ENCODE measurements at regions not wholly inside any gene's neighbourhood (a gene's known extent, or its start where the extent isn't known, plus 50 kb on each side); places are given as distances from the start of the nearest gene placed in this dataset.
A peak's percentile ranks its signal among the peaks of the same experiment; 100 is the strongest.
"Not testable (repeated sequence)": the region's sequence is repeated elsewhere in the genome, so short reads cannot be mapped to it uniquely, and the experiment has no call there.

GRCh38 chr6:140382355-140382754 is 1007.9 kb upstream of the CITED2 start:
- DNase-seq (ENCODE audit: low spot score): no peak

DNA sequence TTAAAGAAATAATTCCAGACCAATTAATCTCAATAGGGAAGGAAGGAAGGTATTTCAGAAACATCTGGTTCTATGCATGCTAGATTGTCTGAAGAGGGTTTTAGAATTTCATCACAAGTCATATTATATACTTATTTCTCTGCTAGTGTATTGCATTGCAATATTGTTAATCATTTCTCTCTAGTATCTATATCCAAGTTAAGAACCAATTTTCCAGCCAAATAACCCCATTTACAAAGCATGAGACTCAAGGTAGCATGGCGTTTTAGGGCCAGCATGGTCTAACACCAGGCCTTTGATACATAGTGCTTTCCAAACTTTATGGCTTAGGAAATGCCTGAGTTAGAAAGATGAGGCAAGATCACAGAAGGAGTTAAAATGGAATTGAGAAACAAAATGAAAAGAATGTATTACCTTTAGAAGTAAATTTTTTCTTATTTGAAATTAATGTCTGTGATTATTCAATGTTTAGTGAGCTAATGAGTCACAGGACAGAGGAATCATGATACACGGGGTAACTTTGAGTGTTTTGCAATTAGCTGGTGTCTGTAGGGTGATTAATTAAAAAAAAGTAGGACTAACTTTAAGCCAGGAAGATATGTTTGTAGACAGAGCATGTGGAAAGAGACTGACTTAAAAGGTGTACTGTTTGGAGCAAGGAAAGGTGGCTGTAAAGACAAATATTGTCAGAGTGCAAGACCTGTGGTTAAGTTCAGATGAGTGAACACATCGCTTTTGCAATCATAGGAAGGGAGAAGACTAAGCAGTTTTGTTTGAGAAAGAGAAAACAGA is 1006.2 kb upstream of the CITED2 start:
- no peak for DNase-seq (ENCODE audit: low spot score)

DNA sequence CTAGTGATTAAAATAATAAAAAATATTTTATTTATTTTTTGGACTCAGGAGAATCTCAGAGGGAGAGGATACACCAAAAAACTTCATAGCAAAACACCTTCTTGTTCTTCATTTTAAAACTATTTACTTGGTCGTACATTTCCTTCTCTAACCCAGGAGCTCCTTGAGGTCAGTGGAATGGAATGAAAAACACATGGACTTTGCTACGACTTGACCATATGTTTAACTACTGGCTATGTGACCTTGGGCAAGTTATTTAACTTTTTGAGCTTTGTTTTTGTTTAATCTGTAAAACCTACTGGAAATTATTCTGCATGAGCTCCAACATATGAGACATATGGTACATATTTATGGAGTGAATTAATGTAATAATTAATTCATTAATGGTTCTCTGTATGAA is 1005.5 kb upstream of the CITED2 start:
- DNase-seq (ENCODE audit: low spot score): no peak

- DNase-seq (ENCODE audit: low spot score): no peak
These were observed 1001.8 kb upstream of the CITED2 start for GRCh38 chr6:140376209-140376608.

DNA sequence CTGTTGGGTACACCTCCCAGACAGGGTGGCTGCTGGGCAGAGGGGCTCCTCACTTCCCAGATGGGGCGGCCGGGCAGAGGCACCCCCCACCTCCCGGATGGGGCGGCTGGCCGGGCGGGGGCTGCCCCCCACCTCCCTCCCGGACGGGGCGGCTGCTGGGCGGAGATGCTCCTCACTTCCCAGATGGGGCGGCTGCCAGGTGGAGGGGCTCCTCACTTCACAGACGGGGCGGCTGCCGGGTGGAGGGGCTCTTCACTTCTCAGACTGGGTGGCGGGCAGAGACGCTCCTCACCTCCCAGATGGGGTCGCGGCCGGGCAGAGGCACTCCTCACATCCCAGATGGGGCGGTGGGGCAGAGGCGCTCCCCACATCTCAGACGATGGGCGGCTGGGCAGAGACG is 999.3 kb upstream of the CITED2 start:
- not testable (repeated sequence) for DNase-seq (ENCODE audit: low spot score)

- DNase-seq (ENCODE audit: low spot score): no peak
These were observed 997.6 kb upstream of the CITED2 start for GRCh38 chr6:140372064-140372463.

DNA sequence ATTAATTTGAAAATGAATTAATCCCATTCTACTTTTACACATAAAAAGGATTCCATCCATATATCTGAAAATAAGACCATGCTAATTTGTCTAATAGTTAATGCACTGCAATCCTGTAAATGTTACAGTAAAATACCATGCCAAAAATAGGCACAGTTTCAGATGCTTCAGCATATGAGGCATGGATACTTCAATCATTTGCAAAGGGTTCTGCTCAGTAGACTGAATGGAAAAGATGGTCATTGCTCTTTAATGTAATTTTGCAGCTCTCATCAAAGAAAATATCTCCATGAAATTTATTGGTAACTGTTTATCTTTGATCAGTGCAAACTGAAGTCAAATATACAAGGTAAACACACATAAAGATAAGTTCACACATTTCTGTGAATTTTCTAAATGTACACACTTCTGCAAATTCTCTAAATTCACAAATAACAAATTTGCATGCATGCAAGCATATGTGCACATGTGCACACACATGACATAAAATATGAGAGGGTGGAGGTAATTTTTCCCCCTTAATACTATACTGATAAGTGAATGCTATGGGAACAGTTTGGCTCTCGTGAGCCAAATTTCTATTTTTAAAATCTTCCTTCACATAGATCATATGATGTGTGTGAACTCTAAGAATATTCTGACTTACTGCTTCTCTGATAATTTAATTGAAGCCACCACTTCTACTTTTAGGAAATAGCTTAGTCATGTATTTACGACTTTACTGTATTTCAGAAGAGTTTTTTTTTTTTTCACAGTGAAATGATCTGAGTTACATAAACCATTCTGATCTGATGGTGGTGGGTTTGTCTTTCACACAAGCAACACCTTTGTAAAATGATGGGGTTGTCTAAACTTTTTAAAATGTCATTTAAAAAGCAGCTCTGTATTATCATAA is 996.8 kb upstream of the CITED2 start:
- no peak for DNase-seq (ENCODE audit: low spot score)

GRCh38 chr6:140370441-140370840 is 996.0 kb upstream of the CITED2 start:
- DNase-seq (ENCODE audit: low spot score): no peak

DNA sequence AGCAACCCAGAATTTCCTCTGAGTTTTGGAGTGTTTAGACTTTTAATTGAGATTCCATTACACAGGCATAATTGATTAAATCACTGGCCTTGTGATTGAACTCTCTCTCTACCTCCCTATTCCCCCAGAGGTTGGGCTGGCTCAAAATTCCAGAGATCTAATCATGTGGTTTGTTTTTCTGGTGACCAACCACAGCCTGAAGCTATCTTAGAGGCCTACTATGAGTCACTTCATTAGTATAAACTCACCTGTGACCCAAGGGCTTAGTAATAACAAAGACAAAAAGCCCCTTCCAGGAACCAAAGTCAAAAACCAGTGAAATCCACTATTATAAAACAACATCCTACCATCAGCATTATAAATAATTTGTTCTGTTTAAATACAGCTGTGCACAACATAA is 992.5 kb upstream of the CITED2 start:
- no peak for DNase-seq (ENCODE audit: low spot score)

GRCh38 chr6:140364916-140365315 is 990.5 kb upstream of the CITED2 start:
- DNase-seq (ENCODE audit: low spot score): no peak

- no peak for DNase-seq (ENCODE audit: low spot score)
These were observed 986.2 kb upstream of the CITED2 start for GRCh38 chr6:140360651-140361050.

- DNase-seq (ENCODE audit: low spot score): no peak
These were observed 981.0 kb upstream of the CITED2 start for GRCh38 chr6:140355476-140355875.

- no peak for DNase-seq (ENCODE audit: low spot score)
These were observed 979.8 kb upstream of the CITED2 start for GRCh38 chr6:140354296-140354695.

- no peak for DNase-seq (ENCODE audit: low spot score)
These were observed 979.1 kb upstream of the CITED2 start for GRCh38 chr6:140353536-140353935.

DNA sequence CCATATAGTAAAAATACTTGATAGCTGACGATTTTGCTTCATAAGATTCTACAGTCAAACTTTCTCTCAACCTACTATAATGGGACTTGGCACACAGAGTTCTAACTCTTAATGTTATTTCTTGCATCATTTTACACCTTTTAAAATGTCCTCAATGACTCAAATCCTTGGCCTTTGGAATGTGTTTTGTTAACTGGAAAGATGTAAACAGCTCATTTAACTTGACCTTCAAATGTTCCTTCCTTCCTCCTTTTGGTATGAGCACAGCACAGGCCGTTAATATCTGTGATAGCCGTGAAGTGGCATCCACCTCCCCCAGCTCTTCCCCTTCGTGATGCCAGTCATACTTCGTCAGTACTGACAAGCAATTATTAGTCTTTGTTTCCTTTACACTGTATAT is 972.0 kb upstream of the CITED2 start:
- DNase-seq (ENCODE audit: low spot score): peak; percentile 69

DNA sequence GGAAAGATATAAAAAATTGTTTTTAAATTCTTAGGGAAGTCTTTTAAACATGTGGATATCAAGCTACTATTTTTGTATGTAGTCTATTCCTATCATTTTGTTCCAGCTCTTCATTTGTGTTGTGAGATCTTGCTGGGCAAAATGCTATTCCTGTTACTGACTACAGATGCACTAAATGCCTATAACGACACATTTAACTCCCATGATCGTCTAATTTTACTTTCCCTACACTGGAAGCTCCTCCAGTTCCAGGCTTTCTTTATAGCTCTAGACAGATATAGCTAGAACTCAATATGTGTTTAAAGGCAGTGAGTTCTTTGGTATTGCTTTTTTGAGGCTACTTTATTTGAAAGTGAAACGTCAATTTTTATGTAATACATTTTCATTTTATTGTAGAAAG is 971.5 kb upstream of the CITED2 start:
- peak; percentile 3 for DNase-seq (ENCODE audit: low spot score)

DNA sequence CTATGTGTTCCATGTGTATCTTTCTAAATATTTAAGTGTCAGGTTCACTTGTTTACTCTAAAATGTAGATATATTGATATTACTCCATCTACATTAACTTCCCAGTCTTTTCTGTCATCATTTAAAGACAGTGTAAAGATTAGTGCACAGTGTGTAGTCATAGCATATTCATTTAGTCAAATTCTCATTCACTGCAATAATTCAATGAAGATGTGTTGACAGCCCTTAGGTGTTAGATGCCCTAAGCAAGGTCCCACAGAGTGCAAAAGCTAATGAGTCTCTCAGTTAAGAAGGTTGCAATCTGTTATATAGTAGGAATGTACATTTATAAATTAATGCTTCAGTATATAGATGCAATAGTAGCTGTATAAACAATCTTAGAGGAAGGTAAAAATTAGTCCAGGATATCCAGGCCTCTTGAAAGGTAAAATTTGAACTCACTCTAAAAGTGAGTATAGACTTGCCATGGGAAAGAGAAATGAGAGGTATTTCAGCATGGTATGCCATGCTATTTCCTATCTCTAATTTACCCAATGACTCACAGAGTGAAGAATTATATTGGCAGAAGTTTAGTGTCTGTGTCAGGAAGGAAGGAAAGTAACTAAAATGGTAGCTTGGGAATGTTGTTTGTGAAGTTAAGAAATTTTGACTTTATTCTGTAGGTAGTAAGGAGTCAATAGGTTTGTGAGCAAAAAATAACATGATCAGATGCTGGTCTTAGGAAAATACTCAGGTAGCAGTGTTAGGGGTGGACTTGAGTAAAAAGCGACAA is 969.9 kb upstream of the CITED2 start:
- peak; percentile 50 for DNase-seq (ENCODE audit: low spot score)

GRCh38 chr6:140343128-140343527 is 968.7 kb upstream of the CITED2 start:
- DNase-seq (ENCODE audit: low spot score): no peak

DNA sequence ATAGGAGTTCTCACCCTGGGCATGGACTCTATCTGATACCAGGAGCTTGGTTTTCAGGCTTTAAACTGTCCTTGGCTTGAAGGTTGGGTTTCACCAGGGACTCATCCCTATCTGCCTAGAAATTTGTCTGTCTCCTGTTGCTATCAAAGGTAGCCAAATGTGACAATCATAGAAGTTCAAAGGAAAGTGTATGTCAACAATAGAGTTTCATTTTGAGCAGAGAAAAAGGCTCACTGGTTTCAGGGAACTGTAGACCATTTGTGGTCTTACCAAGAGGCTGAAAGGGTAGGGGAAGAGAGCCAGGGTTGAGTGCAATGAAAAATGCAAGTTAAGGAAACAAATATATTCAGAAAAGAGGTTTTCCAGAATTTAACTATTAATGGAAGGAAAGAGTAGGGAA is 966.8 kb upstream of the CITED2 start:
- no peak for DNase-seq (ENCODE audit: low spot score)

GRCh38 chr6:140340795-140341194 is 966.3 kb upstream of the CITED2 start:
- DNase-seq (ENCODE audit: low spot score): no peak

DNA sequence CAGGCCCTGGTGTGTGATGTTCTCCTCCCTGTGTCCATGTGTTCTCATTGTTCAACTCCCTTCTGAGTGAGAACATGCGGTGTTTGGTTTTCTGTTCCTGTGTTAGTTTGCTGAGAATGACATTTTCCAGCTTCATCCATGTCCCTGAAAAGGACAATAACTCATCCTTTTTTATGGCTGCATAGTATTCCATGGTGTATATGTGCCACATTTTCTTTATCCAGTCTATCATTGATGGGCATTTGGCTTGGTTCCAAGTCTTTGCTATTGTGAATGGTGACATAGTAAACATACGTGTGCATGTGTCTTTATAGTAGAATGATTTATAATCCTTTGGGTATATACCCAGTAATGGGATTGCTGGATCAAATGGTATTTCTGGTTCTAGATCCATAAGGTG is 964.6 kb upstream of the CITED2 start:
- not testable (repeated sequence) for DNase-seq (ENCODE audit: low spot score)

GRCh38 chr6:140321891-140322290 is 947.4 kb upstream of the CITED2 start:
- DNase-seq (ENCODE audit: low spot score): no peak

Measured in kidney capillary endothelial cell (primary cell).